ENCODE measurements at regions not wholly inside any gene's neighbourhood (a gene's known extent, or its start where the extent isn't known, plus 50 kb on each side); places are given as distances from the start of the nearest gene placed in this dataset.
"Not testable (repeated sequence)": the region's sequence is repeated elsewhere in the genome, so short reads cannot be mapped to it uniquely, and the experiment has no call there.

DNA sequence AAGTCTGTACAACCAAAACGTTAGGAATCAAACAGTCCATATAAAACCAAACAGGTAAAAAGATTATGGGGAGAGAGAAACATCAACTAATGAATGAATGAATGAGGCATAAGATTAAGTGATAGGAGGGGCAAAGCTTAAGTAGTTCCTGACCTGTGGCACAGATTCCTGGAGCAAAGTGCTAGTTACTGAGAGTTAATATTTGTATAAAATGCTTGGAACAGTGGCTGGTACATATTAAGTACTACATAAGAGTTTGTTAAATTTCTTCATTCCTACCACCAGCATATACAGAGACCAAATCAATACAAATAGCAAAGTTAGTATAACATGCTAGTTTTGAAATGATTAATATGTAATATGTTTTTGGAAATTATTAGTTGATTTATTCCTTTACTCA lies 363.7 kb downstream of the ADAM29 start:
- no peak for DNase-seq

DNA sequence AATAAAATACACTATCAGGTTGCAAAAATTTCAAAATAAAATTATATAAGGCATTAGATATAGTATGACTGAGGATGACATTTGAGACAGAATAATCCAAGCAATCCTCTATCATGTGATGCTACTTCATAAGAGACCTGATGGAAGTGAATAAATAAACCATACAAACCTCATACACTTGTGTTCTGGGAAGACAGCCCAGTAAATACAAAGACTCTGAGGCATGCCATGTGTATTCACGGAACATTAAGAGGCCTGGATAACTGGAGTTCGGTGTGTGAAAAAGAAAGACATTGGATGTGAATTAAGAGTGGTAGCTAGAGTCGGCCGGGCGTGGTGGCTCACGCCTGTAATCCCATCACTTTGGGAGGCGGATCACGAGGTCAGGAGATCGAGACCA lies 364.2 kb downstream of the ADAM29 start:
- no peak for DNase-seq

DNA sequence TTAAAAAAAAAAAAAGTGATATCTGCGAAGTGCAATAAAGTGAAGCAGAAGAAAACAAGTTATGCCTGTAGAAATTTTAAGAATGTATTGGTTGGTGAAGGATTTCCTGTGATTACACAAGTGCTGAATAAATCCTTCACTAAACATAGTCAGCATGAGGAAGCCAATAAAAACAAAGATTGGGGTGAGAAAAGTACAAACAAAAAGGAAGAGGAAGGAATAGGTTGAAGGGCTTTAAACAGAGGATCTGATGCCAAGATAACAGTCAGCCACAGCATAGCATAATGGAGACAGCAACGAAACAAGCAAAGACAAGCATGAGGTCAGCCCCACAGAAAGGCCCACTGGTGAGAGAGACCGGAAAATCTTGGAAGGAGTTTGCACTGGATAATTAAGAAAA lies 372.2 kb downstream of the ADAM29 start:
- no peak for DNase-seq

DNA sequence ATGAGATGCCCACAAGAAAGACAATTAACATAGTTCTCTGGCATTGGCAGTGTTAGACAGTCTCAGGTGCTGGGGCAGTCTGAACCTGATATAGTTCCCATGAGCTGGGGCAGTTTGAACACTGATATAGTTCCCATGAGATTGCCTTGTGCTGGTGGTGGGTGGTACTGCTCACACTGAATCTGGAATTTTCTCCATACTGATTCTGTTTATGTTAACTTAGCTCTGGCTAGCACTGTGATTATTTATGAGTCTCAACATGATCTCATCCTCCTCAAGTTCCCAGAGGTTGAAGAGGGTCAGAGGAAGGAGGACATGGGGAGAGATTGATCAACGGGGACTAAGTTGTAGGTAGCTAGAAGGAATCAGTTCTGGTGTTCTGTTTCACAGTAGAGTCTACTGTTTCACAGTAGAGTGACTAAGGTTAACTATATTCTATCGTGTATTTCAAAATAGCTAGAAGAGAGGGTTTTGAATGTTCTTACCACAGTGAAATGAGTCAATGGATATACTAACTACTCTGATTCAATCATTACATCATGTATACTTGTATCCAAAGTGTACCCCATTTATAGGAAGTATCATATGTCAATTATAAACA lies 379.9 kb downstream of the ADAM29 start:
- DNase-seq = no peak

DNA sequence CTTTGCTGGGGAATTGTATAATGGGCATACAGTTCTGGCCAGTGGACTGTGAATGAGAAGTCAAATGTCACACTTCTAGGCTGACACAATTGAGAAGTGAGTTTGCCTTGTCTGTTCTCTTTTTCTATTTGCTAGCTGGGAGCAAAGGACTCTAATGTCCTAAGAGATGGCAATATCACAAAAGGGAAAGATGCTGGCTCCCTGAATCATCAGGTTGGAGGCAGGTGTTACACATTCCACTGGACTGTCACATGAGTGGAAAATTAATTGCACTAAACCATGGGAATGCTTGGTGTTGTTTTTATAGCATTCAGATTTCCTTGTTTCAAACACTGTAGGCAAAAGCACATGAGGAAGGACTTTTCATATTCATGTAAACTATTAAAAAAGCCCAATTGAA lies 388.3 kb downstream of the ADAM29 start:
- no peak for DNase-seq

DNA sequence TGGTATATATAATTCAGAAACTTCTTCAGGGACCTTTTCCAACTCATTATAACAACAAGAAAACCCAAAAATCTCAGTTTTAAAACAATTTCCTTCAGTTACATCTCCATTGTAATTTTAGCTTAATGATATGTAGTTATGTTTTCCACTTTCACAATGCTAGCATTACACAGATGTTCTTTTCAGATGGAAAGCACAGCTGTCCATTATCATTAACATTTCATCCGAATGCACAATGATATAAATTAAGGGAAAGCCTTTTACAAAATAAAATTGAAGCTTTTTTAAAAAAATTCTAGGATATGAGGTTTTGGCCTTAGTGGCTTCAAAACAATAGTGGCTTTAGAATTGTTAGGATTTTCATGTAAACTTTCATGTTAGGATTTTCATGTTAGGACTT lies 389.2 kb downstream of the ADAM29 start:
- DNase-seq = no peak

DNA sequence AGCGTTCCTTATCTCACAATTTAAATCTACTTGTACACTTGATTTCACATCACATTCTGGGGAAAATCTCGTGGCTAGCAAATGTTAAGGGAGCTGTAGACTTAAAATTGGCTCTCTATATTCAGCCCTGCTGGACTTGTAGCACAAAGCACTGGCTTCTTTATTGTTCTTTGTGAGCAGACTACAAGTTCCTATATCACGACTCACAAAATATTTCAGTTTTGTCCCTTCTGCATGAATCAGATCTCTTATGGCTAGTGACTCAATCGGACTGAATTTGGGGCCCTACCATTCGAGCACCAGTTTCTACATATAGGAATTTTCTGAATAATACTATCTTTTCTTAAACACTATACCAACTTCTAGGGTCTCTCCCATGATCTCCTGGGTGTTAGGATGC lies 390.1 kb downstream of the ADAM29 start:
- no peak for DNase-seq

DNA sequence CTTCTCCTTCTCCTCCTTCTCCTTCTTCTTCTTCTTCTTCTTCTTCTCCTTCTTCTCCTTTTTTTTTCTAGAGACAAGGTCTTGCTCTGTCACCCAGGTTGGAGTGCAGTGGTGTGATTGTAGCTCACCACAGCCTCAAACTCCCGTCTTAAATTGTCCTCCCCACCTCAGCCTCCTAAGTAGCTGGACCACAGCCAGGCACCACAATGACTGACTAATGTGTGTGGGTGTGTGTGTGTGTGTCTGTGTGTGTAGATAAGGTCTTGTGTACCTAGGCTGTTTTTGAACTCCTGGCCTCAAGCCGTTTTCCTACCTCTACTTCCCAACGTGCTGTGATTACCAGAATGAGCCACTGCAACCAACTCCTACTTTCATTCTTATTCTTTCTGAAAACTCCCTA lies 390.9 kb downstream of the ADAM29 start:
- no peak for DNase-seq

DNA sequence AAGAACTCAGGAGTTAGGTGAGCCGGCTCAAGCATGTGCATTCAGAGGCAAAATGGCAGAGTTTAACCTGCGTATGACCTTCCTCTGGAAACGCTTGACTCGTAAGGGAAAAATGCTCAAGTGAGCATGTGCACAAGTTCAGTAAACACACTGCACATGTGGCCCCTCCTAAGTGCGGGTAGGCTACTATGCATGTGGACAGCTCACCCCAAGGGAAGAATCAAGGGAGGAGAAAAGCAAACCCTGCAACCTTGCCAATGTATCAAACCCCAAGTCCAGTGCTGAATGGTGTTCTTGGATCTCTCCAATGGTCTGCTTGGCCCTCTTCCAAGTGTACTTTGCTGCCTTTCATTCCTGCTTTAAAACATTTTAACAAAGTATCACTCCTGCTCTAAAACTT lies 407.1 kb downstream of the ADAM29 start:
- no peak for DNase-seq

DNA sequence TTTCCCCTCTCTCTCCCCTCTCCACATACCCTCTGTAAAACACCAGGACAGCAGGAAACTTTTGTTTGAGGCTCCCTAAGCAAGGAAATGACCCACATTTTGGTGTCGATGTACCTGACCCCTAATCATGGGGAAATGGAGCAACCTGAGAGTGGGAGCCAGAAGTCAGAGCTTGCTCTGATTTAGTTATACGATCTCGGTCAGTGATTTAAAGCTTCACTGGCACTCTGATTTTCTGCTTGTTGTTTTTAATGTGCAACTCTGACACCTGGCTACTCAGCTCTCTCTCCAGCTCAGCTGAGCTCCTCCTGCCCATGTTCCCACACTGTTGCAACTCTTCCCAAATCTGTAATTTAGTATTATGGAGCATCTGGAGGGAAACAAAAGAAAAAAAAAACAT lies 408.6 kb downstream of the ADAM29 start:
- no peak for DNase-seq

DNA sequence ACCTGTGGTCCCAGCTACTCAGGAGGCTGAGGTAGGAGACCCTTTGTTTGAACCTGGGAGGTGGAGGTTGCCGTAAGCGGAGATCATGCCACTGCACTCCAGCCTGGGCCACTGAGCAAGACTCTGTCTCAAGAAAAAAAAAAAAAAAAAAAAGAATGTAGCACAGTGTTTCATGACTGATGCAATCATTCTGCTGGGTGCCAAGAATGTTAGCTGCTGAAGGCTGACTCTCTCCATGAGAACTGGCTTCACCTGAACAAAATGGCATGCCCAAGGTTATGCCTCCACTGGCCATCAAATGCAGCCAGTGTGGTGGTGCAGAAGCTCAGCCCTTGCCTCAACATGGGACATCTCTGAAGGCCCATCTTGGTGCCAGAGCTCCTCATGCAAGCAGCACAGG lies 412.1 kb downstream of the ADAM29 start:
- no peak for DNase-seq

DNA sequence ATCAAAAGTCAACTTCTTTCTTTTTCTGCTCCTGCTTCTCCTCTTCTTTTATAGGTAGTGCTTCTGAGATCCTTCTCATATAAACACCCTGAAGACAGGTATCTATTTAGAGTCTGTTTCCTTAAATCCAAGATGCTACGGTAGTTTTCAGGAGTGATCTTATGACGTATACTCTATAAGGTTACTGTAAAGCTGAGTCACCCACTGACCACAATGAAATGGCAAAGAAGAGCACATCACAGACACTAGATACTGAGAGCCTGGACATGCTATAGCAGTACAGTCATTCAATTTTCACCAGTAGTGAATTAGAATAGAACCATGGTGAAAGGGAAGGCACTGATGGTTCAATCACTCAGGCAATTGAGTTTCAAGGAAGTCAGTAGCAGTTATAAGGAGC lies 412.5 kb downstream of the ADAM29 start:
- no peak for DNase-seq

DNA sequence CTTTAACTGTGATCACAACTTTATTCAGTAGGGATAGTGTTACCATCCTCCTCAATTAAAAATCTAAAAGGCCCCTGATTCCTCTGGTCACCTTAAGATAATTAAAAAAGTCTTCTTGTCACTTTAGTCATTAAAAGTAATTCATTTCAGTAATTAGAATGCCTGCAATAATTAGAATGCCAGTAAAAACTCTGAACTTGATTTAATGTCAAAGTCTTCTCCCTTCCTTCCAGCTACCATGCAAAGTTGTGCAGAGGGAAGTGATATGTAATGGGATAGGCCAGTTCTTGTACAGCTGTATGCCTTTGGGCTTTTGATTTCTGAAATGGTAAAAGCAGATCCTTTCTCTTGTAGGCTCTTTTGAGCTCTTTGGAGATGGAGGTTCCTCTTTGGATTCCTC lies 417.2 kb downstream of the ADAM29 start:
- no peak for DNase-seq

DNA sequence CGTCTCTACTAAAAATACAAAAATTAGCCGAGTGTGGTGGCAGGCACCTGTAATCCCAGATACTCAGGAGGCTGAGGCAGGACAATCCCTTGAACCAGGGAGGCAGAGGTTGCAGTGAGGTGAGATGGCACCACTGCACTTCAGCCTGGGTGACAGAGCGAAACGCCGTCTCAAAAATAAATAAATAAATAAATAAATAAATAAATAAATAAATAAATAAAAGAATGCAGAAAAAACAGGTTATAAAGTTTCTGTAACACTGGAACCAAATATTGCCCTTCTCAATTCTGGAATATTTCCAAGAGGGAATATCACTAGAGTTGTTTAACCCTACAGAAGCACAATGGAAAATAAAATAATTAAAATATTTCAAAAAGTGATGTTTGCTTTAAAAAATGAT lies 418.4 kb downstream of the ADAM29 start:
- not testable (repeated sequence) for DNase-seq

DNA sequence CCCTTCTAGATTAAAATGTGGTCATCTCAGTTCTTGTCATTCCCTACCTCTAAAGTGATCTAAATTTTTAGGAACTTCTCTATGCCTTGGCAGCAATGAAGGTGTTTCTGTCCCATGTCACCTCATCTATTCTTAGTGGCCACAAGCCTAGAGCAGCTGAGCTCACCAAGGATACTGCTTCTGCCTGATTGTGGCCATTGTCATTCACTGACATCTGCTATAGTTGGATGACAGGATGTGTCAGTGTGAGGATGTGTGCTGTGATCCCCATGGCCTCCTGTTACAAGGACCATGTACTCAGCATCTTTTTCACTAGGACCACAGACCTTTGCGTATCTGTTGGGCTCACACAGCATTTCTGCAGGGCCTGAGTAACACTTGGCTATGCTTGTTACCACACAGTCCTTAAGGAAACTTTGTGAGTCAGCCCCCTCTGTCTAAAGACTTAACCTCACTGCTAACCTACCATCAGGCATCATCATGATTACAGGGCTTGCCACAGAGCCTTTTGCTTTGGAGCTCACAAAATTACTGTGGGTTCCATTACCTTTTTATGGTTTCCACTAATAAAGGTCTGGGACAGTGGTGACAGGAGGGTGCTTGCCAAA lies 421.0 kb downstream of the ADAM29 start:
- no peak for DNase-seq

DNA sequence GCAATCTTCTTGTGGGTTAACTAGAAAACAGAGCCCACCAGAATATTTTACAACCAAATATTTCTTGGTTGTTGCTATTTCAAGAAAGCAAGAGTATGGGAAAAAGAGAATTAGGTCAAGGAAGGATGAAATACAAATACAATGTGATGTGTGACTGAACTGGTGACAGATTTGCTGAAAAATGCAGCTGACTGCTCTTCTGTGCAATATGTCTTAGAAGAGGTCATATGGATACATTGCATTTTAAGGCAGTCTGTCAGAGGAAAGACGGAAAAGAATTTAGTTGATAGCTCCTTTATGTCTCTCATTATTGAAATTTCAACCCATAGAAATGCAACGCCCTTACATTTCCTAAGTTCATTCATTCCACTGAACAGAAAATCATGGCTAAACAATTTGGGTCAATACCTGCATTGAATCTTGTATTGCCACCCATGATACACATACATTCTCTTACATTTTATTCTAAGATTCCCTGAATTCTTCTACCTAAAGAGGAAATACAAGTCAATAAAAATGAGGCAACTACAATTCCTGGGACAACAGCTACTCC lies 423.1 kb downstream of the ADAM29 start:
- no peak for DNase-seq

DNA sequence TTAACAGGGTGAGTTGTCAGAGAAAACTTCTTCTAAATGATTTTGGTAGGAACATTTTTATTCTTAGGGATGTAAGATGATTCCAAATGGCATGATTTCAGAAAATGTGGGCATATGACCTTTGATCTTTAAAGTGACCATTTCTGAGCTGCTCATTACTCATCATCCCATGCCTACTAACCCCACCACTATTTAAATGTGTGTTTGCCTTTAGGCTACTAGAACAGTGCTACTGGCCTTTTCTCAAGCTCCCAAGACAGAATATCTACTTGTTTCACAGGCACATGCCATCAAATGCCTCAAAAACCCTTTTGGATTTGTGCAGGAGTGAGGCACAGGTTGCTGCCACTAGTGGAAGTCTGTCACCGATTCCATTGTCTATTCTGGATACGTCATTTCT lies 428.2 kb downstream of the ADAM29 start:
- DNase-seq = no peak

DNA sequence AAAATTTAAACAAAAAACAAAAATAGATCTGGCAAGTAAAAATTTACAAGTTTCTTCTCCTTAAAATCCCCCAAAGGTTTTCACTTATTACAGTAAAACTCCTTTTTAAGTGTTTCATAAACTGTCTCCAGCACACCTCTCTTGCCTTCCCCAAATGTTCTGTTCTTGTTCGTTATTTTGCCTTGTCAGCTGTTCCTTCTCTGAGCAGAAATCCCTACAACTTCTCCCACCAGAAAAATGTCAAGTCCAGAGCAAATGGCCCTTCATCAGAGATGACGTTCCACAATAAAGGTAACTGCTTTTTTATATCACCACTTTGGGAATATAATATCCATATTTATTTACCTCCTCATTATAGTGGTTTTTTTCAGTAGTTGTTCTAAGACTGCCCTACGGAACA lies 432.1 kb downstream of the ADAM29 start:
- no peak for DNase-seq

DNA sequence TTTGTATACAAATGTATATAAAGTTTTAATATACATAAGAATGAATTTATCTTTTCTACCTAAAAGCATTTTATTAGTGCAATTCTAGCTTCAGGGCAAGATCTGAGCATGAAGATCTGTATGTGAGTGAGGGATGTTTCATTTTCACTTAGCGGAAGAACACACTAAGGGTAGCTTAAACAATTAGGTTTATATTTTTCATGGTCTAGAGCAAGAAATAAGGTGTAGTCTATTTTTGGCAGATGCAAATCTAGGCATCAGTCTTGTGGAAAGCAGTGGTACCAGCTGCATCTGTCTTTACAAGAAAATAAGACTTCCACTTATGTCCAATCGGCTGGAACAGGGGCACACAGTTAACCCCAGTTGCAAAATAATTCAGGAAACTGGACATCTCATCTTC lies 433.3 kb downstream of the ADAM29 start:
- no peak for DNase-seq

DNA sequence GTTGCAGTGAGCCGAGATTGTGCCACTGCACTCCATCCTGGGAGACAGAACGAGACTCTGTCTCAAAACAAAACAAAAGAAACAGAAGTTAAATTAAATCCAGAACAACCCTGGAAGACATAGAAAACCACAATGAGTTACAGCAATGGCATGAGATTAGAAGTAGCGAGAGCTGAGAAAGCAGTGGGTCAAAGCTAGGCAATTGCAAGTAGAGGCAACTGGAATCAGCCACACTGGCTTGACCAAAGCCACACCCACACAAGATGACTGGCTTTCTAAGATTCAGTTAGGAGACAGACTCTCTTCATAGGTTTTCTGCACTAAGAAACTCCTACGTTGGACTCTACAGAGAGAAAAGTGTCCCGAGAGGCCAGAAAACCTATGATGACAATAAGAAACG lies 443.0 kb downstream of the GPM6A start:
- DNase-seq = no peak

DNA sequence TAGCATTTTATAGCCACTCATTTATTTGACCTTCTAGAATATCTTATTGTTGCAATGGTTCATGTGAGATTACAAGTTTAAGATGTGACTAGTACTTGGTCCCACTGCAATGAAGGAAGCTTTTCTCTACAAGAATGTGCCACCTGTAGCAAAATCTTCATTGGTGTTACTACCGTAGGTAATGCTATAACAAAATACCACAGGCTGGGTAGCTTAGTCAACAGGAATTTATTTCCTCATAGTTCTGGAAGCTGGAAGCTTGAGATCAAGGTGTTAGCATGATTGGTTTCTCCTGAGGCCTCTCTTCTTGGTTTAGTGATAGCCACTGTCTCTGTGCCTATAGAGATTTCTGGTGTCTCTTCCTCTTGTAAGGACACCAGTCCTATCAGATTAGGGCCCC lies 441.0 kb downstream of the GPM6A start:
- DNase-seq = no peak

DNA sequence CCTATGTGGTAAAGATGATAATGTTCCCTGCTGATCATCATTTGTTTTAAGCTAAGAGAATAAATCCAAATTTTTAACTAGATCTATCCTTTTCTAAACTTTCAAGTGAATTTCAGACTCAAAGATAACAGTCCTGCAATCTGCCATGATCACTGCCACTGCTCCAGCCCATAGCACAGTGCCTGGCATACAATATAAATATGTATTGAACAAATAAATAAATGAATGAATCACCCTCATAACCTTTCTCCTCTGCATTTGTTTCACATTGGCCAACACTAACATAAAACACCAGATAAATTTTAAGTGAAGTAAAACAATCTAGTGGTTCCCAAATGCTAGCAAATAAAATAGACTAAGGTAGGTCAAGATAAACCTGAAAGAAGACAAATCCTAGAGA lies 439.0 kb downstream of the GPM6A start:
- DNase-seq = no peak

DNA sequence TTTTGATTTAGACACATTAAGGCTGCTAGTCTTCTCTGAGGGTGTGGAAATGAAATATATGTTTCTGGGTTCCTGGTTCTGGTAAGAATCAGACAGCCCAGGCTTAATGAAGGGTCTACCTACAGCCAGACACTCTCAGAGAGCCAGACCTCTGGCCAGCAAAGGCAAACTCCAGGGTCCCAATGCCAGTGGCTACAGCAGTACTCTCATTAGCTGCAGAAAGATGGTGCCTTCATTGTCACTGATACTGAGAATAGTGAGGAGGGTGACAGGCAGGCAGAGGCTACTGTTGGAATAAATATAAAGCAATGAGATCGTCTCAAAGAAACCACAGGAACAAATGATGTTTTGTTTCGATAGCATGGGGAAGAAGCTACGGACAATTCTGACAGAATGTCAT lies 437.6 kb downstream of the GPM6A start:
- DNase-seq = no peak

DNA sequence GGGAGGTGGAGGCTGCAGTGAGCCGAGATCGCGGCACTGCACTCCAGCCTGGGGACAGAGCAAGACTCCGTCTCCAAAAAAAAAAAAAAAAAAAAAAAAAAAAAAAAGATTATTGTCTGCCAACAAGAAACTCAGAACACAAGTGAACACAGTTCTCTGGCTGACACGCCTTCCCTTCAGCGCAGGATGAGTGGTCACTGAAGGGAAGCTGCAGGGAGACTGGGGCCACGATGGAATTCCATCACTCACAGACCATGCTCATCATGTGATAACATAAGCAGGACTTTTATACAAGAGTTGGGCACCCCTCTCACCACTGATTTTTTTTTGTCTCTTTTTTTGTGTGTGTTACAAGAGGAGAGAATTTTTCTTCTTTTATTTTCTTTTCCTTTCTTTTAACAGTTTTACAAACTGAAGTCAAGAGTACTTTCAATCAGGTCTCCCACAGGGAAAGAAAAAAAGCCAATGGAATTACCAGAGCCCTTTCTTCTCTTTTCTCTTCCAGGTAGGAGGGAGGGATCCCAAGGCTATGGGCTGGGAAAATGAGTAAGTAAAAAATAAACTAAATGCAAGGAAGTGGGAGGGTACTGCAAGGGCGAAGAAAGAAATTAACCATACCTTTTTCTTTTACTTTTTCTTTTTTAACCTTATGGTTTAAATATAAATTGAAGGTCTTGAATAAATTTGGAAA lies 435.6 kb downstream of the GPM6A start:
- no peak for DNase-seq

Measured in T-helper 2 cell (primary cell).